SH-SY5Y (cell line): ENCODE measurements at regions not wholly inside any gene's neighbourhood (a gene's known extent, or its start where the extent isn't known, plus 50 kb on each side); places are given as distances from the start of the nearest gene placed in this dataset.

ENCODE experiments used
- GATA2 ChIP-seq: IDR thresholded peaks from 2 replicates; pipeline ENCODE4 v1.6.1; 2011; ENCODE audit warnings: mild to moderate bottlenecking, low read depth, low read length
- GATA3 ChIP-seq: IDR thresholded peaks from 2 replicates; pipeline ENCODE4 v1.6.1; 2011; ENCODE audit warnings: low read depth, mild to moderate bottlenecking, low read length, moderate library complexity

DNA sequence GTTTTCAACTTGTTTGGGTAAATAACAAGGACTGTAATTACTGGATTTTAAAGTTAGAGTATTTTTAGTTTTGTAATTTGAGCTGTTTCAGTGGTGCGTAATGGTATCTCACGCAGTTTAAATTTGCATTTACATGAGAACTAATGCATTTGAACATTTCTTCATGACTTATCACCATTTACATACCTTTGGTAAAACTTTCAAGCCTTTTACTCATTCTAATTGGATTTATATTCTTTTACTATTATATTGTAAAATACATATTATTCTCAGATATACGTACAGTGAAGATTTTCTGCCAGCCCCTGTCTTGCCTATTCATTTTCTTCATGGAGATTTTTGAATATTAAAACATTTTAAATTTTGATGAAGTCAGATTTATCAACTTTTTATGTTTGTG lies 703.8 kb downstream of the MECOM start:
- TF ChIP-seq GATA2 = no peak
- no peak for TF ChIP-seq GATA3

DNA sequence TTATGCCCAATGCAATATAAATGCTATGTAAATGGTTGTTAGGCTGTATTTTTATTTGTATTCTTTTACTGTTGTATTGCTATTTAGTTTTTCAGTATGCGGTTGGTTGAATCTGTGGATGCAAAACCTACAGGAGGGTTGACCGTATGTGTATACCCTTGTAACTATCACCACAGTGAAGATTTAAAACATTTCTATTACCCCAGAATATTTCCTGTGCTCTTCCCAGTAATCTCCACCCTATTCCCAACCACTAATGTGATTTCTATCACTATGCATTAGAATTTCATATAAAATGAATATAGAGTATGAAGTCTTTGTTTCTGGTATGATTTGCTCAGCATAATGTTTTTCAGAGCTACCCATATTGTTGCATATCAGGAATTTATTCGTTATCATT lies 705.0 kb downstream of the MECOM start:
- TF ChIP-seq GATA2 (no peak), GATA3 (no peak)

GRCh38 chr3:168956076-168956475 lies 707.4 kb downstream of the MECOM start:
- no peak for TF ChIP-seq GATA3
- TF ChIP-seq GATA2 = no peak

DNA sequence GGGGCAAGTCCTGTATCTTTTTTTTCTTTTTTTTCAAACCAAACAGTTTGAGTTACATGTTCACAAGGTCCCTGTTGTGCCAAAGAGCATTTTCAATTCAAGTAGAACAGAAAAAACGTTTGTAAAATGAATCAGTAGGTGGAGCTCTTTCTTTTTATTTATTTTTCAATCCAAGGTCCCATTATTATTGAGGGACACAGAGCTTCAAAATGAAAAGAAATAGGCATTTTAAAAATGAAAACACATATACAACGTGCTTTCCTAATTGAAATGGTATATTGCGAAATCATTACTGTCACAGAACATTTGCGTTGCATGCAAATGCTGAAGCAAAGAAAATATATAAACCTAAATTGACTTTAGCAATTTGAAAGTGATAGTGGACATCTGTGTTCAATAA lies 711.0 kb downstream of the MECOM start:
- TF ChIP-seq GATA3 (no peak), GATA2 (no peak)

DNA sequence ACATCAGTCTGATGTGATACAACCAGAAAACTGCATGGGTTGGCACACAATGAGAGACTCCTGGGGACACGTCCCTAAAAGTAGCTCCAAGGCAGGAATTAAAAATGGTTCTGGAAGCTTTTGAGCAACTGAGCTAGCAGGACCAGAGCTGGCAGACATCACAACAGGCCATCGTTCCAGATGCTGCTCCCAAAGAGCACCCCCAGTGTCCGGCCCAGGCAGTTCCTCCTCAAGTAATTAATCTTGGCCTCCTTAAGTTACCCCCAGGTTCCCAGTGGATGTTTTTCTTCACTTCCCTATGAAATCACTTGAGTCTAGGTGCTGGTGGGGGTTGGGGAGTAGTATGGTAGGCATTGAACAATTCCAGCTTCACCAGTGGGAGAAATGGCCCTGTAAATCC lies 711.6 kb downstream of the MECOM start:
- TF ChIP-seq GATA2 (no peak), GATA3 (no peak)

GRCh38 chr3:168951368-168951767 lies 712.1 kb downstream of the MECOM start:
- TF ChIP-seq GATA3 (no peak), GATA2 (no peak)

- TF ChIP-seq GATA2 (no peak), GATA3 (no peak)
Measured at GRCh38 chr3:168950622-168951021, 712.9 kb downstream of the MECOM start.

GRCh38 chr3:168939651-168940238 lies 723.8 kb downstream of the MECOM start:
- TF ChIP-seq GATA2 (no peak), GATA3 (no peak)

DNA sequence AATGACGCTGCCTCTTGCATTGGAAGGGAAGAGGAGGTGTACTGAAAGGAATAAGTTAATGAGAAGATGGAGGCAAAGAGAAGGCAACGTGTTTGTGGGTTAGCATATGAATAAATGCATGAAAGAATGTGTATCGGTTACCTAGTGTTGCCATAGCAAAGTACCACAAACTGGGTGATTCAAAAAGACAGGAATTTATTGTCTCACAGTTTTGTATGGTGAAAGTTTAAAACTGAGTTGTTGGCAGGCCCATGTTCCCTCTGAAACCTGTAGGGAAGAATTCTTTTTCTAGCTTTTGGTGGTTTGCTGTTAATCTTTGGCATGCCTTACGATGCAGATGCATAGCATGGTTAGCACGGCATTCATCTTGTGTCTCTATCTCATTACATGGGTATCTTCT lies 729.9 kb downstream of the MECOM start:
- TF ChIP-seq GATA2 (no peak), GATA3 (no peak)

GRCh38 chr3:168926426-168926825 lies 737.1 kb downstream of the MECOM start:
- TF ChIP-seq GATA3 (no peak), GATA2 (no peak)

- TF ChIP-seq GATA3 (no peak), GATA2 (no peak)
Measured at GRCh38 chr3:168925568-168925967, 737.9 kb downstream of the MECOM start.

DNA sequence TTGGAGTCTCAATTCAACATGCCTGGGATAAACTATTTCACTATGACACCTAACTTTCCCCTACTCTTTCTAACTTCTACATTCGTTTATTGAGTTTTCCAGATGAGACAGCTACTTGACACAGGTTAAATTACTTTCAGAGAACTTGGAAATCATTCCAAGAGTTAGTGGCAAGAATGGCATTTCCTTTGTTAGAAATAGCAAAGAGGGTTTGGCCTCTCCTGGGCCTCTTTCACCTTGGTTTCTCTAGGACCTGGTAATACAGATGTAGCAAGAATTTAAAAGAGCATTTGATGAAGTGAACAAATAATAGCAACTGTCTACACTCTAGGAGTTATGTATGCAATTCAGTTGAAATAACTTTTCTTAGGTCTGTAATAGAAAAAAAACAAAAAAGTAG lies 748.9 kb downstream of the MECOM start:
- TF ChIP-seq GATA3 (no peak), GATA2 (no peak)

DNA sequence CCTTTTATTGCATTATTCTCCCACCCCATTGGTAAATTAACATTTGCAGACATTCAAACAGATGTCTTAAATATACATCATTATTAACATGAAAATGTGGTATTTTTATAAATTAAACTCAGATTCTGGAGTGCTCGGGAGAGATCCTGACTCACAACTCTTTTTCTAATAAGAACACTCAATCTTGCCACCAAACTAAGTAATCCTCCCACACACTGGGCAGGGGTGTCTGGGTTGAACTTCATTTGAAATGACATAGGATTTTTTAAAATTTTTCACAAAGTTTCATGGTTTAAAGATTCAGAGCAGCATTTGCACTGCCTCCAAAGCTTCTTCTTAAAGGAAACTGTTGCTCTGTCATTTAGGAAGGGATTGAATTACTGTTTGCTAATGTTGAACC lies 754.3 kb downstream of the MECOM start:
- TF ChIP-seq GATA2 (no peak), GATA3 (no peak)

DNA sequence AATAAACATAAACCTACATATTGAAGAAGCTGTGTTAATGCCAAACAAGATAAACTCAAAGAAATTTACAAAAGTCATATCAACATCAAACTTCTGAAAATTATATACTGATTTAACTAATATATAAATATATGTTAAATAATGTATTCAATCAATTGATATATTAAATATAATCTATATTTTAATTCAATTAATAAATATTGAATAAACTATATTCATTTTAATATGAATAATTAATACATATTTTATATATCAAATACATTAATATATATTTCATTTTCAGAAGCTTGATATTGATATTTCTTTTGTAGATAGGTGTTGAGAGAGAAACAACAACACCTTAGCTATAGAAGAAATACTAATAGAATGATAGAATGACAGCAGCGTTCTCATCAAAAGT lies 768.1 kb downstream of the MECOM start:
- no peak for TF ChIP-seq GATA2
- TF ChIP-seq GATA3 = no peak

DNA sequence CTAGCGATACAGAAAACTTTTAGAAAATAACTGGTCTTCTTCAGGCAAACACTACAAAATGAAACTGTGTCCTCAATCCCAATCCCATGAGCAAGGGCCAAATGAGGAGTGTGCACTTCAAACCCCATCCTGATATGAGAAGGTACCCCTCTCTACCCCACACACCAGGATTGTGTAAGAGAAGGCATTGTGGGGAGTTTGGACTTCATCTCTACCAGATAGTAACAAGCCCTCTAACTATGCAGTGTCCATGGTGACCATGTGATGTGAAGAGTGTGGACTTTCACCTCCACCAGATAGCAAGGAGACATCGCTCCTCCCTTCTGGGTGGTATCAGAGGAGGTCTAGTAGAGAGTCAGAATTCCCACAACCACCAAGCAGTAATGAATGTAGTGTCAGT lies 769.3 kb downstream of the MECOM start:
- TF ChIP-seq GATA3 (no peak), GATA2 (no peak)

DNA sequence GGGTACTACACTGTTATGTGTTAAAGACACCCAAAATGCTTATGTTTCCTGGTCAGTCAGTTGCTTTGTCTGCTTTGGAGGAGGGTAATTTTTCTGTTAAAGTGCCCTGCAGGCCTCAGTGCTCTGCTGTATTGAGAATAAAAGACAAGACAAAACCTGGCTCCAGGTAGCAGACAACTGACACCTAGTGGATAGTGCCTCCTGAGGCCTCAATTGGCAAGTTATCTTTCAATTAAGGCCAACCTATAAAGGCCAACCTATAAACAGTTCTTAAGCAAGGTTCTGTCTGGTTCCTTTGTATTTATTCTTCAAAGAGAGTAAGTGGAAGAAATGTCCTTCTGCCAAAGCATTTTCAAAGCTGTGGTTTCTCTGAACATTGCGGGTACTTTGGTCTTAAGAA lies 773.8 kb downstream of the MECOM start:
- TF ChIP-seq GATA2 (no peak), GATA3 (no peak)

- TF ChIP-seq GATA3 = no peak
- TF ChIP-seq GATA2 = no peak
Measured at GRCh38 chr3:168888781-168889180, 774.7 kb downstream of the MECOM start.
